Bronchial epithelial cell (primary cell): ENCODE measurements at regions not wholly inside any gene's neighbourhood (a gene's known extent, or its start where the extent isn't known, plus 50 kb on each side); places are given as distances from the start of the nearest gene placed in this dataset.

Source experiments
- DNase-seq: peaks from one replicate; pipeline ENCODE4 v3.0.0-alpha.2; 2010; ENCODE audit warnings: low read depth
- FAIRE-seq: peaks from 2 replicates; lab custom pipeline; 2011; peaks lifted over from hg19 to GRCh38; lab: Jason Lieb, UNC
- H3K27me3 ChIP-seq: 2 replicates; pipeline ENCODE4 v1.5.1; 2011; ENCODE audit warnings: low read length; ENCODE audit not compliant: control insufficient read depth, insufficient read depth
- H3K36me3 ChIP-seq: 2 replicates; pipeline ENCODE4 v1.5.1; 2011; ENCODE audit warnings: low read length; ENCODE audit not compliant: control insufficient read depth, insufficient read depth
- H3K4me3 ChIP-seq: 2 replicates; pipeline ENCODE4 v1.5.1; 2011; ENCODE audit warnings: mild to moderate bottlenecking, low read depth, low read length, control low read depth
- TF ChIP-seq, protein P1 (sequence below): IDR thresholded peaks from 2 replicates; pipeline ENCODE4 v1.5.1; 2011; ENCODE audit warnings: mild to moderate bottlenecking, moderate library complexity, low read length, control low read depth, inconsistent platforms; ENCODE audit not compliant: insufficient read depth, severe bottlenecking

DNA sequence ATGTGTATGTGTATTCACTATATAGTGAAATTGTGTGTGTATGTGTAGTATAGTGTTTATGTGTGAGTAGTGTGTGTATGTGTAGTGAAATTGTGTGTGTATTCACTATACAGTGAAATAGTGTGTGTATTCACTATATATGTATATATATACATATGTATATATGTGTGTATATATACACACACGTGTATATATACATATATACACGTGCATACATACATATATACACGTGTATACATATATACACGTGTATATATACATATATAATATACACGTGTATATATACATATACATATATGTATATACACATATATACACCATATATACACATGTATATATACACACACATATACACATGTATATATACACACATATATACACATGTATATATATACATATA, 403.6 kb upstream of the TUSC1 start:
- no peak for FAIRE-seq
- Histone ChIP-seq H3K4me3 (no peak overlapping the region), H3K36me3 (no peaks in the 10 kb centered on the region), H3K27me3 (no peaks in the 10 kb centered on the region)
- DNase-seq, result no peak
- TF ChIP-seq, protein P1, sequence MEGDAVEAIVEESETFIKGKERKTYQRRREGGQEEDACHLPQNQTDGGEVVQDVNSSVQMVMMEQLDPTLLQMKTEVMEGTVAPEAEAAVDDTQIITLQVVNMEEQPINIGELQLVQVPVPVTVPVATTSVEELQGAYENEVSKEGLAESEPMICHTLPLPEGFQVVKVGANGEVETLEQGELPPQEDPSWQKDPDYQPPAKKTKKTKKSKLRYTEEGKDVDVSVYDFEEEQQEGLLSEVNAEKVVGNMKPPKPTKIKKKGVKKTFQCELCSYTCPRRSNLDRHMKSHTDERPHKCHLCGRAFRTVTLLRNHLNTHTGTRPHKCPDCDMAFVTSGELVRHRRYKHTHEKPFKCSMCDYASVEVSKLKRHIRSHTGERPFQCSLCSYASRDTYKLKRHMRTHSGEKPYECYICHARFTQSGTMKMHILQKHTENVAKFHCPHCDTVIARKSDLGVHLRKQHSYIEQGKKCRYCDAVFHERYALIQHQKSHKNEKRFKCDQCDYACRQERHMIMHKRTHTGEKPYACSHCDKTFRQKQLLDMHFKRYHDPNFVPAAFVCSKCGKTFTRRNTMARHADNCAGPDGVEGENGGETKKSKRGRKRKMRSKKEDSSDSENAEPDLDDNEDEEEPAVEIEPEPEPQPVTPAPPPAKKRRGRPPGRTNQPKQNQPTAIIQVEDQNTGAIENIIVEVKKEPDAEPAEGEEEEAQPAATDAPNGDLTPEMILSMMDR, result no peak

DNA sequence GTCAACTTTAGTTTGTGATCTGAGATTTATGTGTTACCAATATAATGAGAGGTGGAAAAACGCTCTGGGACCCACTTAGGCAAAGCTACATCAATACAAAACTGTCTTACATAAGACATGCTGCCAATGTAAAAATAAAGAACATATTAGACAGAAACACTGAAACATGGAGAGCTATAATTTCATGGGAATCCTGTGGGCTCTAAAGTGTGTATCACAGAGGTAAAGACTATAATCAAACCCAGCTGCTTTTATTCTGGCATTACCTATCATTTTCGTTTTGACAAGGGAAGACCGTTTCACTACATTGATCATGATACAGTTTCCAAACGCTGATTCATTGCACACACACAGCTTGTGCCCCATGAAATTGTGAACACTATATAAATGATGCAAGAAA, 400.5 kb upstream of the TUSC1 start:
- Histone ChIP-seq H3K36me3 (no peaks in the 10 kb centered on the region), H3K4me3 (no peak overlapping the region), H3K27me3 (no peaks in the 10 kb centered on the region)
- no peak for FAIRE-seq
- no peak for DNase-seq
- TF ChIP-seq, protein P1, result no peak

DNA sequence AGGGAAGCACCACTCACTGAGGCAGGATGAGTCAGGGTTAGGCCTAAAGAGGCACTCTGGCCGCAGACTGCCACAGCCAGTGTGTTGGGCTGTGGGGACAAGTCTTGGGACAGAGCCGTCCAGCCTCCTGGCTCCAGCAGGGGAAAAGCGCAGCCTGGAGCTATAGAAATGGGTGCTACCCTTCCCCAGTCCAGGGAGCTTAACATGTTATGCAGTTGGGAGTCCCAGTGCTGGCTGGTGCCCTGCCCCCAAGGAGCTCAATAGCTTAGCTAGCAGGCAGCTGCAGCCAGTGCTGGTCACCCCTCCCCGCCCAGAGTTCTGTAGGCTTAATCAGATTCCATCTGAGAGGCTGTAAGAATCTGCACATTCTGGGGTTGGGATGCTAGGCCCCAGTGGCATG, 399.6 kb upstream of the TUSC1 start:
- Histone ChIP-seq H3K4me3 (no peak overlapping the region), H3K36me3 (no peaks in the 10 kb centered on the region), H3K27me3 (no peaks in the 10 kb centered on the region)
- TF ChIP-seq, protein P1, result no peak
- no peak for DNase-seq
- FAIRE-seq, result no peak

DNA sequence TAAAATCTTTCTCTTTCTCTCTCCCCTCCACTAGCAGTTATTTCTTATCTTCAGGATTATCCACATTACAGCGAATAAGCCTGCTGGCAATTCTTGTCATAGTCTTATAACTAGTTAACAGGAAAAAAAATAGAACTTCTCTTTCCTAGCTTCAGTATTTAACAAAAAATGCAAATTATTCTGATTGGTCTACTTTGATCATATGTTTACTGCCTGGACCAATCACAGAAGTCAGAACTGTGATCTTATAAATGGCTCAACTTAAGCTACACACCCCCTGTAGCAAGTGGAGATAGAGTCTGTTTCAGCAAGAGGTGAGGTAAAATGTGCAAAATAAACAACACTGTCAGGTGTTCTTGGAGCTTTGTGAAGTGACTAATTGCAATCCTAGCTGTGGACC, 389.4 kb upstream of the TUSC1 start:
- no peak overlapping the region for H3K4me3 ChIP-seq
- H3K36me3 ChIP-seq, result no peaks in the 10 kb centered on the region
- H3K27me3 ChIP-seq, result no peaks in the 10 kb centered on the region
- no peak for FAIRE-seq
- no peak for DNase-seq
- TF ChIP-seq, protein P1, result no peak

DNA sequence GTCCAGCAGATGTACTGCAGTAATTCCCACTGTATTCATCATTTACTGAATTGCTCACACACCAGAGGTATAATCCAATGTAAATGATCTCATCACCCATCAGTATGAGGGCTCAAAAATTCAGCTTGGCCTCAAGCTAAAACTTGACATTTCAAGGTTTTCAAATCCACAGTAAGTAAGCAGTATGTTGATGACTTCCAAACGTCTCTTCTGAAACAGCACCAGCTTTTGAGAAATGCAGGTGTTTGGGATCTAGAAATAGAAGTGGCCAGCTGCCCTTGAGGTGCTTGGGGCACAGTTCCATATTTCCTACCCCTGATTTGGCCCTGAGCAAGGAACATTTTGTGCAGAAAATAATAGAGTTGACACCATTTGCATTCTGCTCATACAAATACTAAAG, 388.0 kb upstream of the TUSC1 start:
- FAIRE-seq (no peak), DNase-seq (no peak)
- TF ChIP-seq, protein P1, result no peak

DNA sequence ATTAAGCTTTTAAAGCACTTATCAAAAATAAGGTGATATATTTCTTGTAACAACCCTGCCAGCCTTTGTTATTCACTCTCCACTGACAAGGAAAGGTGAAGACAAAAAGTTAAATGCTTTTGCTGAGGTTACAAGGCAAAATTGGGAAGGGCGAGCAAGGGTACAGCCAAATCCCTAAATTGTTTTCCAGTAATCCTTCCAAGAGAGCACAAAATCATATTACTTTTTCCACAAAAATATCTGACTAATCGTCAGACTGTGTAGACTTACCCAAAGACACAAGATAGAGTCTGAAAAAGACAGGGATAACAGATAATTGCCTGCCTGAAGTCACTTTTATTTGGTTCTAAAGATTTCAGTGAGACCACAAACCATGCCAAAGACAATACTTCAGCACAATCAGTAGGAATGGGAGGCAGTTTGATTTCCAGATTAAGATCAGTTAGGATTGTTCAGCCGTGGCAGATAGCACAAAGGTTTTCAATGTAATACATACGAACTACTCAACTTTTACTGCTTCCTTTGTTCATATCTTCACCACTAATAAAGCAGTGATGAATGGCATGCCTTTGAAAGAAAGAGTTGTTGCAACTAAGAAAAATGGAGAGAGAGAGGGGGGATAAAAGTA, 383.8 kb upstream of the TUSC1 start:
- TF ChIP-seq, protein P1, result no peak
- DNase-seq, result no peak
- Histone ChIP-seq H3K4me3 (no peak overlapping the region), H3K36me3 (no peaks in the 10 kb centered on the region), H3K27me3 (no peaks in the 10 kb centered on the region)
- no peak for FAIRE-seq

More for the DNA sequence above, 388.0 kb upstream of the TUSC1 start:
- Histone ChIP-seq H3K4me3 (no peak overlapping the region), H3K27me3 (no peaks in the 10 kb centered on the region), H3K36me3 (no peaks in the 10 kb centered on the region)
